Embryonic facial prominence (tissue), 1 donor: ENCODE measurements at regions not wholly inside any gene's neighbourhood (a gene's known extent, or its start where the extent isn't known, plus 50 kb on each side); places are given as distances from the start of the nearest gene placed in this dataset.

Experiments used
- DNase-seq: peaks from one replicate; pipeline ENCODE4 v3.0.0-alpha.2; 2016; ENCODE audit errors: extremely low spot score

- DNase-seq = no peak
These were observed 74.9 kb downstream of the MIAT start for GRCh38 chr22:26732284-26732683.

- no peak for DNase-seq
These were observed 77.1 kb downstream of the MIAT start for GRCh38 chr22:26734339-26735018.

- DNase-seq = no peak
These were observed 77.6 kb downstream of the MIAT start for GRCh38 chr22:26735019-26735409.

GRCh38 chr22:26737262-26737661 is 79.9 kb downstream of the MIAT start:
- no peak for DNase-seq

- no peak for DNase-seq
These were observed 82.9 kb downstream of the MIAT start for GRCh38 chr22:26740253-26740652.

GRCh38 chr22:26743149-26743548 is 85.8 kb downstream of the MIAT start:
- DNase-seq = no peak

GRCh38 chr22:26744892-26745808 is 87.8 kb downstream of the MIAT start:
- DNase-seq = no peak

GRCh38 chr22:26746311-26746710 is 88.9 kb downstream of the MIAT start:
- DNase-seq = no peak

GRCh38 chr22:26748845-26749244 is 91.5 kb downstream of the MIAT start:
- DNase-seq = no peak

GRCh38 chr22:26751217-26751616 is 93.8 kb downstream of the MIAT start:
- DNase-seq = peak; percentile 13

GRCh38 chr22:26753125-26753862 is 95.9 kb downstream of the MIAT start:
- DNase-seq = no peak

- DNase-seq = peak; percentile 45
These were observed 99.4 kb downstream of the MIAT start for GRCh38 chr22:26756675-26757293.

GRCh38 chr22:26757496-26757895 is 100.1 kb downstream of the MIAT start:
- DNase-seq = no peak

GRCh38 chr22:26762503-26763472 is 105.4 kb downstream of the MIAT start:
- DNase-seq = no peak

- DNase-seq = no peak
These were observed 106.4 kb downstream of the MIAT start for GRCh38 chr22:26763633-26764361.

- DNase-seq = no peak
These were observed 109.3 kb downstream of the MIAT start for GRCh38 chr22:26766510-26767350.

- DNase-seq = no peak
These were observed 110.2 kb downstream of the MIAT start for GRCh38 chr22:26767351-26768155.

GRCh38 chr22:26768156-26768515 is 110.7 kb downstream of the MIAT start:
- DNase-seq = no peak
